ENCODE measurements at regions not wholly inside any gene's neighbourhood (a gene's known extent, or its start where the extent isn't known, plus 50 kb on each side); places are given as distances from the start of the nearest gene placed in this dataset.

DNA sequence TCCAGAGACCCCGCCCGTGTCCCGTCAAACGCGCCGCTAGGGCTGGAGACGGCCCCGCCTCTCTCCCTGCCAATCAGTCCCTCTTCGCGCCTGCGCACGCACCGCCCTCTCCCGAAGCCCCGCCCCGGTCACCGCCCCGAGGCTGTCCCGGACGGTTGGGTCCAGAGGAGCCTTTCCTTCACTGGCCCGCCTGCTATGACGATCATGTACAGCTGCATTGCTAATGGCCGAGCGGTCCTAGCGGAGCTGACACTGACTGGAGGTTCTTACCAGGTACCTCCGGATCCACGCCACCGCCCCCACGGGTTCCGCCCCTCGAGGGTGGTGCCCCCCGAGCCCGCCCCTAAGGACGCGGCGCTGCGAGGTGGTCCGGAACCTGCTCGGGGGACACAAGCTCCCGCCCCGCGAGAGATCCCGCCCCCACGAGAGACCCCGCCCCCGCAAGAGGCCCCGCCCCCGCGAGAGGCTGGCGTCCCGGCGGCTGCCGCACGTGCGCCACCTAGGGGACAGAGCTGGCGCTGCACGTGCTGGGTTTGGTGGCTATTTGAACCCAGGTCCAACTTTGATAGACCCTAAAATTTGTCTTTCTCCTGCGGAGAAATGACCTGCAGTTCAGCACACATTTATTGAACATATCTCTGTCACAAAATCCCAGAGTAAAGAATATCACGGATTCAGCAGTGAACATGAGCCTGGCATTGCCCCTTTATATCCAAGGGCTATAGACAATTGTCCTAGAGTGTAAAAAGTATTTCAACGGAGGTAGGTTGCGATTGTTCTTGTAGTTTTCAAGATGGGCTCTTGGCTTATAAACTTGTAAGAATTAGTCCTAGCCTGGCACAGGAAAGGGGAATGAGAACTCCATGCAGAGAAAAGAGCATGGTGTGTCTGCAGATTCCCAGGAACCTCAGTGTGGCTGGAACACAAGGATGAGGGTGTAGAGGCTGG is 88.7 kb downstream of the HNRNPD start:
- TF ChIP-seq, protein P1, sequence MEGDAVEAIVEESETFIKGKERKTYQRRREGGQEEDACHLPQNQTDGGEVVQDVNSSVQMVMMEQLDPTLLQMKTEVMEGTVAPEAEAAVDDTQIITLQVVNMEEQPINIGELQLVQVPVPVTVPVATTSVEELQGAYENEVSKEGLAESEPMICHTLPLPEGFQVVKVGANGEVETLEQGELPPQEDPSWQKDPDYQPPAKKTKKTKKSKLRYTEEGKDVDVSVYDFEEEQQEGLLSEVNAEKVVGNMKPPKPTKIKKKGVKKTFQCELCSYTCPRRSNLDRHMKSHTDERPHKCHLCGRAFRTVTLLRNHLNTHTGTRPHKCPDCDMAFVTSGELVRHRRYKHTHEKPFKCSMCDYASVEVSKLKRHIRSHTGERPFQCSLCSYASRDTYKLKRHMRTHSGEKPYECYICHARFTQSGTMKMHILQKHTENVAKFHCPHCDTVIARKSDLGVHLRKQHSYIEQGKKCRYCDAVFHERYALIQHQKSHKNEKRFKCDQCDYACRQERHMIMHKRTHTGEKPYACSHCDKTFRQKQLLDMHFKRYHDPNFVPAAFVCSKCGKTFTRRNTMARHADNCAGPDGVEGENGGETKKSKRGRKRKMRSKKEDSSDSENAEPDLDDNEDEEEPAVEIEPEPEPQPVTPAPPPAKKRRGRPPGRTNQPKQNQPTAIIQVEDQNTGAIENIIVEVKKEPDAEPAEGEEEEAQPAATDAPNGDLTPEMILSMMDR (IDR thresholded peaks at IDR 0.05), result peak; percentile 79 to 99 (median 98)
- no peak for TF ChIP-seq POLR2A (IDR thresholded peaks at IDR 0.05)

Data from transverse colon (tissue), 3 donors.